IMR-90 (cell line): ENCODE measurements at regions not wholly inside any gene's neighbourhood (a gene's known extent, or its start where the extent isn't known, plus 50 kb on each side); places are given as distances from the start of the nearest gene placed in this dataset.

ENCODE experiments used
- CEBPB ChIP-seq: IDR thresholded peaks from 2 replicates; pipeline ENCODE4 v1.6.1; 2012; ENCODE audit warnings: low read depth, low read length, improper control_type of control experiment
- FOS ChIP-seq: fragments of 150-350 bp; IDR thresholded peaks from 2 replicates; pipeline ENCODE4 v1.6.1; 2016; ENCODE audit warnings: low read depth, low read length
- POLR2A ChIP-seq: IDR thresholded peaks from 2 replicates; pipeline ENCODE4 v1.6.1; 2012; ENCODE audit warnings: mild to moderate bottlenecking, low read depth, low read length
- RAD21 ChIP-seq: IDR thresholded peaks from 2 replicates; pipeline ENCODE4 v1.6.1; 2012; ENCODE audit warnings: low read length, improper control_type of control experiment
- TF ChIP-seq, protein P1 (sequence below): conservative IDR thresholded peaks from 2 replicates; pipeline ENCODE4 v1.5.1; 2012; ENCODE audit warnings: mild to moderate bottlenecking, low read depth, low read length, improper control_type of control experiment

DNA sequence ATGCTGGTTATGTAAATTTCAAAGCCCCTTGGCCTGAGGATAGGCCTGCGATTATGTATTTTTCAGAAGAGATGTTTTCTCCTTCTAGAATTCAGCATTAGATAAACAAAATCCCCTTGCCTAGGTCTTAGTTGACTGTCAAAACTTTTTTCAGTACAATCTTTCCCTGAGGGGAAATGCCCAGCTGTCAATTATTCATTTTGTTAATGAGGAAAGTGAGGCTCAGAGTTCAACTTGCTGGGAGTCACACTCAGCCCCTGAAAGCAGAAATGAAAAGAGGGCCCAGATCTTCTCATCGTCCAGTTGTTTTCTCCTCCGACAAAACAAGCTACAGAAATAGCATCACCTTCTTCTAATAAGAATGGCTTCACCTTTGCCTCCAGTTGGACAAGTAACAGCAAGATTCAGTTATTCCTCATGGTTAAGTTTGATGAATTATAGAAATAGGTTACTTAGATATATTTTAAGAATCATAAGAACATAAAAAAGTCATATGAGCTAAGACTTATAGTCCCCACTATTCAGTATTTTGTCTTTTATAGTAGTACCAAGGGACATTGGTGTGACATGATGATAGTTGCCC, 627.1 kb upstream of the WWC1 start:
- no peak for TF ChIP-seq POLR2A
- TF ChIP-seq, protein P1, sequence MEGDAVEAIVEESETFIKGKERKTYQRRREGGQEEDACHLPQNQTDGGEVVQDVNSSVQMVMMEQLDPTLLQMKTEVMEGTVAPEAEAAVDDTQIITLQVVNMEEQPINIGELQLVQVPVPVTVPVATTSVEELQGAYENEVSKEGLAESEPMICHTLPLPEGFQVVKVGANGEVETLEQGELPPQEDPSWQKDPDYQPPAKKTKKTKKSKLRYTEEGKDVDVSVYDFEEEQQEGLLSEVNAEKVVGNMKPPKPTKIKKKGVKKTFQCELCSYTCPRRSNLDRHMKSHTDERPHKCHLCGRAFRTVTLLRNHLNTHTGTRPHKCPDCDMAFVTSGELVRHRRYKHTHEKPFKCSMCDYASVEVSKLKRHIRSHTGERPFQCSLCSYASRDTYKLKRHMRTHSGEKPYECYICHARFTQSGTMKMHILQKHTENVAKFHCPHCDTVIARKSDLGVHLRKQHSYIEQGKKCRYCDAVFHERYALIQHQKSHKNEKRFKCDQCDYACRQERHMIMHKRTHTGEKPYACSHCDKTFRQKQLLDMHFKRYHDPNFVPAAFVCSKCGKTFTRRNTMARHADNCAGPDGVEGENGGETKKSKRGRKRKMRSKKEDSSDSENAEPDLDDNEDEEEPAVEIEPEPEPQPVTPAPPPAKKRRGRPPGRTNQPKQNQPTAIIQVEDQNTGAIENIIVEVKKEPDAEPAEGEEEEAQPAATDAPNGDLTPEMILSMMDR: no peak
- TF ChIP-seq FOS: no peak
- TF ChIP-seq RAD21: no peak
- TF ChIP-seq CEBPB: no peak
